HepG2 (cell line): ENCODE measurements at regions not wholly inside any gene's neighbourhood (a gene's known extent, or its start where the extent isn't known, plus 50 kb on each side); places are given as distances from the start of the nearest gene placed in this dataset.

Experiments used
- ATAC-seq: fragments of 200-7000 bp; cut with Tn5 transposase; 3 replicates; pipeline ENCODE4 v1.9.1; 2020; ENCODE audit warnings: mild to moderate bottlenecking, moderate library complexity
- BruUV-seq: library from RNA; stranded (reverse); fragments of 400-500 nt; replicated peaks from 2 replicates; lab custom pipeline; 2021; lab: Mats Ljungman, UMichigan
- CTCF ChIA-PET: fragments of 300-600 bp; formaldehyde crosslinking; extraction: SDS; loops from one replicate; lab custom pipeline; 2021; ENCODE audit warnings: low total read pairs, inconsistent platforms, low intra/inter-chr PET ratio; lab: Yijun Ruan, JAX
- POLR2A ChIA-PET: fragments of 350-600 bp; sonication (Branson Sonifier 250); formaldehyde crosslinking; loops from one replicate; lab custom pipeline; 2020; ENCODE audit warnings: antibody characterized with exemption, inconsistent platforms; lab: Yijun Ruan, JAX
- DNase-seq: peaks from one replicate; pipeline ENCODE4 v3.0.0-alpha.2; 2015; ENCODE audit warnings: low spot score
- FAIRE-seq: peaks from 3 replicates; lab custom pipeline; 2011; peaks lifted over from hg19 to GRCh38; lab: Jason Lieb, UNC
- H2AFZ ChIP-seq: one replicate; pipeline ENCODE4 v1.6.1; 2011; ENCODE audit warnings: low read length, inconsistent platforms
- H3K27ac ChIP-seq: fragments of 300-600 bp; 3 replicates; pipeline ENCODE4 v1.8.0; 2011; ENCODE audit warnings: mixed run types, mild to moderate bottlenecking, mixed read lengths, low read length, inconsistent platforms; ENCODE audit not compliant: insufficient read depth; ENCODE audit errors: extremely low read length
- H3K27me3 ChIP-seq, 2 experiments: fragments of 200-600 bp in 1 of 2; 2 replicates in 1 of 2; 3 replicates in 1 of 2; pipeline versions ENCODE4 v1.6.0 to v1.8.0; 2011; ENCODE audit warnings: low read length in 2 of 2, mild to moderate bottlenecking in 2 of 2, moderate library complexity in 2 of 2, inconsistent platforms in 1 of 2; ENCODE audit not compliant: insufficient read depth in 2 of 2, control insufficient read depth in 1 of 2
- H3K36me3 ChIP-seq, 2 experiments: fragments of 200-600 bp in 1 of 2; replicated peaks in 1 of 2; 2 replicates in 1 of 2; 3 replicates in 1 of 2; pipeline versions ENCODE4 v1.5.1 to v1.8.0; 2011; ENCODE audit warnings: low read length in 2 of 2, inconsistent platforms in 1 of 2; ENCODE audit not compliant: insufficient read depth in 2 of 2, control insufficient read depth in 1 of 2
- H3K4me1 ChIP-seq: 2 replicates; pipeline ENCODE4 v1.5.1; 2012; ENCODE audit warnings: low read length, inconsistent platforms; ENCODE audit not compliant: insufficient read depth
- H3K4me2 ChIP-seq: 2 replicates; pipeline ENCODE4 v1.6.0; 2011; ENCODE audit warnings: low read depth, low read length, inconsistent platforms
- H3K4me3 ChIP-seq, 3 experiments: fragments of 200-600 bp in 1 of 3; sonication (generic), shearing (Covaris generic) in 1 of 3; replicated peaks in 1 of 3; 2 replicates each; pipeline ENCODE4 v1.5.1; 2011 to 2016; ENCODE audit warnings: low read length in 3 of 3, inconsistent platforms in 2 of 3, low read depth in 2 of 3, mild to moderate bottlenecking in 2 of 3, control low read depth in 1 of 3, mixed read lengths in 1 of 3; ENCODE audit not compliant: insufficient read depth in 1 of 3
- H3K79me2 ChIP-seq: one replicate; pipeline ENCODE4 v1.6.1; 2011; ENCODE audit warnings: low read length, inconsistent platforms; ENCODE audit not compliant: insufficient read depth
- H3K9ac ChIP-seq: 2 replicates; pipeline ENCODE4 v1.6.0; 2011; ENCODE audit warnings: mild to moderate bottlenecking, low read depth, low read length, inconsistent platforms; ENCODE audit not compliant: insufficient read depth
- H3K9me3 ChIP-seq: 2 replicates; pipeline ENCODE4 v1.5.1; 2012; ENCODE audit warnings: mild to moderate bottlenecking, low read length
- H4K20me1 ChIP-seq: 2 replicates; pipeline ENCODE4 v1.6.0; 2011; ENCODE audit warnings: inconsistent platforms, mild to moderate bottlenecking, low read length, moderate library complexity; ENCODE audit not compliant: insufficient read depth
- EEA1 ChIP-seq: sonication (generic); formaldehyde crosslinking; IDR thresholded peaks from 2 replicates; pipeline ENCODE4 v1.5.1; 2020; ENCODE audit warnings: mild to moderate bottlenecking, missing genetic modification reagents, borderline replicate concordance
- GLI4 ChIP-seq: sonication (generic); formaldehyde crosslinking; IDR thresholded peaks from 2 replicates; pipeline ENCODE4 v1.5.1; 2020; ENCODE audit warnings: missing genetic modification reagents, mild to moderate bottlenecking, moderate library complexity, borderline replicate concordance
- MAFK ChIP-seq, 2 experiments: IDR thresholded peaks in 1 of 2; conservative IDR thresholded peaks in 1 of 2; 2 replicates each; pipeline ENCODE4 v1.6.1; 2011; ENCODE audit warnings: improper control_type of control experiment in 2 of 2, low read length in 2 of 2
- MBD4 ChIP-seq: IDR thresholded peaks from 2 replicates; pipeline ENCODE4 v1.6.1; 2012; ENCODE audit warnings: low read length, inconsistent platforms, borderline replicate concordance
- MIXL1 ChIP-seq: IDR thresholded peaks from 2 replicates; pipeline ENCODE4 v1.6.1; 2016
- MXD4 ChIP-seq: IDR thresholded peaks from 2 replicates; pipeline ENCODE4 v1.6.1; 2016; ENCODE audit warnings: mild to moderate bottlenecking, missing biosample characterization, missing genetic modification reagents
- MZF1 ChIP-seq: sonication (generic); formaldehyde crosslinking; IDR thresholded peaks from 2 replicates; pipeline ENCODE4 v1.8.1; 2023; ENCODE audit warnings: mild to moderate bottlenecking, missing genetic modification reagents, borderline replicate concordance
- RAD51 ChIP-seq: fragments of 450-650 bp; IDR thresholded peaks from 2 replicates; pipeline ENCODE4 v1.6.1; 2016; ENCODE audit warnings: borderline replicate concordance
- SRSF1 ChIP-seq: fragments of 200-400 bp; formaldehyde crosslinking; optimal IDR thresholded peaks from 2 replicates; pipeline ENCODE3; 2017; ENCODE audit warnings: mild to moderate bottlenecking, low read depth, low read length, moderate library complexity
- TOE1 ChIP-seq: sonication (generic); formaldehyde crosslinking; IDR thresholded peaks from 2 replicates; pipeline ENCODE4 v1.4.0; 2020; ENCODE audit warnings: mild to moderate bottlenecking, missing genetic modification reagents
- U2AF1 ChIP-seq: fragments of 200-400 bp; formaldehyde crosslinking; optimal IDR thresholded peaks from 2 replicates; pipeline ENCODE3; 2017; ENCODE audit warnings: mild to moderate bottlenecking, low read depth, low read length
- ZFP1 ChIP-seq: IDR thresholded peaks from 2 replicates; pipeline ENCODE4 v1.6.1; 2016
- ZNF160 ChIP-seq: sonication (generic); formaldehyde crosslinking; IDR thresholded peaks from 2 replicates; pipeline ENCODE4 v1.8.0; 2022; ENCODE audit warnings: mild to moderate bottlenecking, inconsistent platforms, missing genetic modification reagents
- ZNF331 ChIP-seq: sonication (generic); formaldehyde crosslinking; IDR thresholded peaks from 2 replicates; pipeline ENCODE4 v1.4.0; 2020; ENCODE audit warnings: missing genetic modification reagents
- ZNF607 ChIP-seq: sonication (generic); formaldehyde crosslinking; IDR thresholded peaks from 2 replicates; pipeline ENCODE4 v1.5.1; 2020; ENCODE audit warnings: missing genetic modification reagents, mild to moderate bottlenecking, borderline replicate concordance
- WGBS: methylation state at CpG from one replicate; pipeline ENCODE4 v1.1.6; 2017; ENCODE audit warnings: low lambda C conversion rate; 5-methylcytosine and 5-hydroxymethylcytosine counted together
- in situ Hi-C: cut with HindIII; loops from 2 replicates; pipeline ENCODE4 v1.10.0; 2017; ENCODE audit warnings: low pct_unique_long_range_greater_than_20kb; ENCODE audit not compliant: extremely low pct_ligation_motif_present
- intact Hi-C: fragments of 100-400 bp; cut with micrococcal nuclease; formaldehyde crosslinking; loops from one replicate; pipeline ENCODE4 v1.10.0; 2022; ENCODE audit not compliant: unreplicated experiment
- TF ChIP-seq, protein P1 (sequence below): sonication (generic); formaldehyde crosslinking; IDR thresholded peaks from 2 replicates; pipeline ENCODE4 v1.4.0; 2020; ENCODE audit warnings: missing genetic modification reagents
- TF ChIP-seq, protein P2 (sequence below): IDR thresholded peaks from 2 replicates; pipeline ENCODE4 v1.6.1; 2016; ENCODE audit warnings: mild to moderate bottlenecking
- TF ChIP-seq, protein P3 (sequence below): sonication (generic); formaldehyde crosslinking; IDR thresholded peaks from 2 replicates; pipeline ENCODE4 v1.4.0; 2020; ENCODE audit warnings: missing genetic modification reagents, borderline replicate concordance

DNA sequence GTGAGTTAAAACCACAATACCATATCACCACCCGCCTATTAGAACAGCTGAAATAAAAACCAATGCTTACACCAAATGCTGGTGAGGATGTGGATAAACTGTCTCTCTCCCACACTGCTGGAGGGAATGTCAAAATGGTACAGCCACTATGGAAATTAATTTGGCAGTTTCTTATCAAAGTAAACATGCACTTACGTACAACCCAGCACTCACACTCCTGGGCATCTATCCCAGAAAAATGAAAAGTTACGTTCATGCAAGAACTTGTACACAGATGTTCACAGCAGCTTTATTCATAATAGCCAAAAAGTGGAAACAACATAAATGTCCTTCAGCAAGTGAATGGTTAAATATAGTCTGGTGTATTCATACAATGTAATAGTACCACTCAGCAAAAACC is 173.2 kb upstream of the MYOCD start:
- no peak overlapping the region for H3K9ac ChIP-seq
- in situ Hi-C loops: no loop called here
- H4K20me1 ChIP-seq: no peaks in the 10 kb centered on the region
- H3K79me2 ChIP-seq: no peaks in the 10 kb centered on the region
- DNase-seq (no peak), ATAC-seq (no peak), FAIRE-seq (no peak)
- TF ChIP-seq ZFP1: no peak
- TF ChIP-seq U2AF1: no peak
- peak; percentile 16 to 20; a peak in 1 of 4 replicates for TF ChIP-seq MAFK (conservative IDR thresholded peaks at IDR 0.05 in 1 of 2, IDR thresholded peaks at IDR 0.05 in 1 of 2; ENCODE audit: low read length in 2 of 2)
- TF ChIP-seq TOE1: no peak
- TF ChIP-seq MBD4: no peak
- H3K36me3 ChIP-seq: no peaks in the 10 kb centered on the region
- intact Hi-C loops: no loop called here
- H2AFZ ChIP-seq: no peak overlapping the region
- no peak overlapping the region for H3K27ac ChIP-seq
- H3K4me1 ChIP-seq: no peaks in the 10 kb centered on the region
- POLR2A ChIA-PET: no interaction called here
- no peak overlapping the region for H3K4me2 ChIP-seq
- CTCF ChIA-PET: no interaction called here
- H3K27me3 ChIP-seq: peaks cover 0 to 4% of the 10 kb centered on the region in 2 experiments; a peak in 1 of 5 replicates
- 19% methylated on average over 3 of the region's 3 CpGs for WGBS
- H3K4me3 ChIP-seq: no peak overlapping the region
- no TSS peak for BruUV-seq
- H3K9me3 ChIP-seq: no peaks in the 10 kb centered on the region

DNA sequence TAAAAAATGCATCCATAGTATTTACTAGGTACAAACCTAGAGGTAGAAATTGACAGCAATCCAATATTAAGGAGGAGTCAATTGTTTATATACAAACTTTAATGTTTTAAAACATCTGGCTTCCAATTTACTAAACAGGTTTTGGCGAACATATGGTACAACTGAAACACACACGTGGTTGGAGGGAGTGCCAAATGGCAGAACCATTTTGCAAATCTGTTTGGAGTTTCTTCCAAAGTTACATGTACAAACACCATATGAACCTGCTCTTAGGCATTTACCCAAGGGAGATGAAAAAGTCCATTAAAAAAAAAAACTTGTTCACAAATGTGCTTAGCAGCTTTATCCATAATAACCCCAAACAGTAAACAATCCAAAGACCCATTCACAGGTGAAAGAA is 159.8 kb upstream of the MYOCD start:
- Histone ChIP-seq H2AFZ (no peak overlapping the region), H3K4me1 (no peaks in the 10 kb centered on the region), H3K9me3 (no peaks in the 10 kb centered on the region), H3K4me2 (no peak overlapping the region), H3K79me2 (no peaks in the 10 kb centered on the region), H3K27me3 (no peaks in the 10 kb centered on the region), H4K20me1 (no peaks in the 10 kb centered on the region), H3K9ac (no peak overlapping the region), H3K36me3 (no peaks in the 10 kb centered on the region), H3K27ac (no peak overlapping the region), H3K4me3 (no peak overlapping the region)
- BruUV-seq: no TSS peak
- POLR2A ChIA-PET: no interaction called here
- ATAC-seq (no peak), DNase-seq (no peak), FAIRE-seq (no peak)
- CTCF ChIA-PET: no interaction called here
- intact Hi-C loops: no loop called here
- WGBS: 0% methylated on average over 2 of the region's 2 CpGs
- in situ Hi-C loops: loop anchor here (25.0 kb wide), 1 partner anchor 106 kb away; no protein-coding TSS in a partner anchor
- no peak for TF ChIP-seq MXD4 (CRISPR knock-in tag)
- no peak for TF ChIP-seq GLI4 (CRISPR knock-in tag)
- TF ChIP-seq SRSF1: no peak
- TF ChIP-seq, protein P1, sequence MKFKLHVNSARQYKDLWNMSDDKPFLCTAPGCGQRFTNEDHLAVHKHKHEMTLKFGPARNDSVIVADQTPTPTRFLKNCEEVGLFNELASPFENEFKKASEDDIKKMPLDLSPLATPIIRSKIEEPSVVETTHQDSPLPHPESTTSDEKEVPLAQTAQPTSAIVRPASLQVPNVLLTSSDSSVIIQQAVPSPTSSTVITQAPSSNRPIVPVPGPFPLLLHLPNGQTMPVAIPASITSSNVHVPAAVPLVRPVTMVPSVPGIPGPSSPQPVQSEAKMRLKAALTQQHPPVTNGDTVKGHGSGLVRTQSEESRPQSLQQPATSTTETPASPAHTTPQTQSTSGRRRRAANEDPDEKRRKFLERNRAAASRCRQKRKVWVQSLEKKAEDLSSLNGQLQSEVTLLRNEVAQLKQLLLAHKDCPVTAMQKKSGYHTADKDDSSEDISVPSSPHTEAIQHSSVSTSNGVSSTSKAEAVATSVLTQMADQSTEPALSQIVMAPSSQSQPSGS (CRISPR knock-in tag): no peak
- no peak for TF ChIP-seq ZNF160
- TF ChIP-seq ZNF607 (CRISPR knock-in tag): no peak
- TF ChIP-seq, protein P2, sequence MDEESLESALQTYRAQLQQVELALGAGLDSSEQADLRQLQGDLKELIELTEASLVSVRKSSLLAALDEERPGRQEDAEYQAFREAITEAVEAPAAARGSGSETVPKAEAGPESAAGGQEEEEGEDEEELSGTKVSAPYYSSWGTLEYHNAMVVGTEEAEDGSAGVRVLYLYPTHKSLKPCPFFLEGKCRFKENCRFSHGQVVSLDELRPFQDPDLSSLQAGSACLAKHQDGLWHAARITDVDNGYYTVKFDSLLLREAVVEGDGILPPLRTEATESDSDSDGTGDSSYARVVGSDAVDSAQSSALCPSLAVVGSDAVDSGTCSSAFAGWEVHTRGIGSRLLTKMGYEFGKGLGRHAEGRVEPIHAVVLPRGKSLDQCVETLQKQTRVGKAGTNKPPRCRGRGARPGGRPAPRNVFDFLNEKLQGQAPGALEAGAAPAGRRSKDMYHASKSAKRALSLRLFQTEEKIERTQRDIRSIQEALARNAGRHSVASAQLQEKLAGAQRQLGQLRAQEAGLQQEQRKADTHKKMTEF (CRISPR knock-in tag): no peak
- no peak for TF ChIP-seq RAD51
- no peak for TF ChIP-seq MIXL1
- TF ChIP-seq, protein P3, sequence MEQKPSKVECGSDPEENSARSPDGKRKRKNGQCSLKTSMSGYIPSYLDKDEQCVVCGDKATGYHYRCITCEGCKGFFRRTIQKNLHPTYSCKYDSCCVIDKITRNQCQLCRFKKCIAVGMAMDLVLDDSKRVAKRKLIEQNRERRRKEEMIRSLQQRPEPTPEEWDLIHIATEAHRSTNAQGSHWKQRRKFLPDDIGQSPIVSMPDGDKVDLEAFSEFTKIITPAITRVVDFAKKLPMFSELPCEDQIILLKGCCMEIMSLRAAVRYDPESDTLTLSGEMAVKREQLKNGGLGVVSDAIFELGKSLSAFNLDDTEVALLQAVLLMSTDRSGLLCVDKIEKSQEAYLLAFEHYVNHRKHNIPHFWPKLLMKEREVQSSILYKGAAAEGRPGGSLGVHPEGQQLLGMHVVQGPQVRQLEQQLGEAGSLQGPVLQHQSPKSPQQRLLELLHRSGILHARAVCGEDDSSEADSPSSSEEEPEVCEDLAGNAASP: no peak
- no peak for TF ChIP-seq EEA1
- no peak for TF ChIP-seq MZF1 (CRISPR knock-in tag)
- no peak for TF ChIP-seq ZNF331 (CRISPR knock-in tag)
